Endodermal cell (in vitro differentiated cells): ENCODE measurements at regions not wholly inside any gene's neighbourhood (a gene's known extent, or its start where the extent isn't known, plus 50 kb on each side); places are given as distances from the start of the nearest gene placed in this dataset.
"Not testable (repeated sequence)": the region's sequence is repeated elsewhere in the genome, so short reads cannot be mapped to it uniquely, and the experiment has no call there.

Experiments
- DNase-seq: peaks from one replicate; pipeline ENCODE4 v3.0.0-alpha.2; 2017
- H3K27ac ChIP-seq: 2 replicates; pipeline ENCODE4 v1.5.1; 2013; ENCODE audit warnings: mild to moderate bottlenecking, low read depth, low read length, moderate library complexity
- H3K27me3 ChIP-seq: 2 replicates; pipeline ENCODE4 v1.6.1; 2013; ENCODE audit warnings: mild to moderate bottlenecking, low read length, moderate library complexity; ENCODE audit not compliant: insufficient read depth, control insufficient read depth, poor library complexity, severe bottlenecking
- H3K36me3 ChIP-seq: 2 replicates; pipeline ENCODE4 v1.7.0; 2013; ENCODE audit warnings: mild to moderate bottlenecking, low read length, moderate library complexity; ENCODE audit not compliant: control insufficient read depth, insufficient read depth
- H3K4me1 ChIP-seq: one replicate; pipeline ENCODE4 v1.7.0; 2013; ENCODE audit warnings: low read length; ENCODE audit not compliant: control insufficient read depth, insufficient read depth
- H3K4me3 ChIP-seq: 2 replicates; pipeline ENCODE4 v1.5.1; 2013; ENCODE audit warnings: mild to moderate bottlenecking, low read length, moderate library complexity
- H3K9ac ChIP-seq: 2 replicates; pipeline ENCODE4 v1.6.1; 2013; ENCODE audit warnings: mild to moderate bottlenecking, low read length, moderate library complexity; ENCODE audit not compliant: poor library complexity, severe bottlenecking; ENCODE audit errors: extremely low read depth
- H3K9me3 ChIP-seq: 2 replicates; pipeline ENCODE4 v1.6.1; 2013; ENCODE audit warnings: mild to moderate bottlenecking, low read length, moderate library complexity; ENCODE audit not compliant: control insufficient read depth
- H3K27ac Mint-ChIP-seq: 2 replicates; pipeline ENCODE4 v1.8.0; 2020; ENCODE audit warnings: mixed read lengths
- H3K27me3 Mint-ChIP-seq: 2 replicates; pipeline ENCODE4 v1.8.0; 2021; ENCODE audit warnings: mild to moderate bottlenecking, mixed read lengths; ENCODE audit not compliant: insufficient read depth
- H3K36me3 Mint-ChIP-seq: 2 replicates; pipeline ENCODE4 v1.8.0; 2020; ENCODE audit warnings: low read depth, mixed read lengths
- H3K4me1 Mint-ChIP-seq: 2 replicates; pipeline ENCODE4 v1.8.0; 2020; ENCODE audit warnings: mixed read lengths
- H3K4me3 Mint-ChIP-seq: 2 replicates; pipeline ENCODE4 v1.8.0; 2020; ENCODE audit warnings: mild to moderate bottlenecking, moderate library complexity, mixed read lengths
- H3K9me3 Mint-ChIP-seq: 2 replicates; pipeline ENCODE4 v1.8.0; 2020; ENCODE audit warnings: mild to moderate bottlenecking, mixed read lengths
- WGBS, 2 experiments: methylation state at CpG; one replicate each; pipeline versions ENCODE4 v1.1.5 to v1.1.7; 2013; ENCODE audit warnings: missing lambda C conversion rate in 2 of 2, mixed read lengths in 1 of 2; ENCODE audit not compliant: insufficient coverage in 1 of 2, insufficient read length in 1 of 2; 5-methylcytosine and 5-hydroxymethylcytosine counted together
- TF ChIP-seq, protein P1 (sequence below): fragments of 200-600 bp; sonication (generic); conservative IDR thresholded peaks from 2 replicates; pipeline ENCODE4 v1.5.0; 2021; ENCODE audit warnings: antibody characterized with exemption, mild to moderate bottlenecking

DNA sequence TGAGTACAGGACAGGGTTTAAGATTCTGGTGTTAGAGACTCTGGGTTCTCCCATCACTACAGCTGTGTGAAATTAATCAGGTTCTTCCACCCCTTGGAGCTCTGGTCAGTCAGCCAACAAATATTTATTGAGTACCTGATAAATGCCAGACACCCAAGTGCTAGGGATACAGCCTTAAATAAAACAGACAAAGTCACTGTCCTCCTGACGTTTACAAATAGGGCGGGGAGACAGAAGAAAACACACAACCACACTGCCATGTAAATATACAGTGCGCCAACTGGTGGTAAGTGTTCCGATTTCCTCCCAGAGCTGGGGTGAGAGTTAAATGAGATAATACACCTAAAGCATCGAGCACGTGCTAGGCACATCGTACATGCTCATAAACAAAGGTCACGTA lies 121.0 kb downstream of the COPRS start:
- Histone ChIP-seq H3K36me3 (no peaks in the 10 kb centered on the region), H3K9ac (no peak overlapping the region), H3K27me3 (no peaks in the 10 kb centered on the region), H3K27ac (no peak overlapping the region), H3K4me3 (no peak overlapping the region), H3K4me1 (peaks cover under 1% of the 10 kb centered on the region), H3K9me3 (no peaks in the 10 kb centered on the region)
- Mint-ChIP-seq H3K9me3 (no peaks in the 10 kb centered on the region), H3K27me3 (no peaks in the 10 kb centered on the region), H3K4me3 (no peak overlapping the region), H3K27ac (no peak overlapping the region), H3K4me1 (peaks cover 14% of the 10 kb centered on the region), H3K36me3 (no peaks in the 10 kb centered on the region)
- DNase-seq = no peak
- TF ChIP-seq, protein P1, sequence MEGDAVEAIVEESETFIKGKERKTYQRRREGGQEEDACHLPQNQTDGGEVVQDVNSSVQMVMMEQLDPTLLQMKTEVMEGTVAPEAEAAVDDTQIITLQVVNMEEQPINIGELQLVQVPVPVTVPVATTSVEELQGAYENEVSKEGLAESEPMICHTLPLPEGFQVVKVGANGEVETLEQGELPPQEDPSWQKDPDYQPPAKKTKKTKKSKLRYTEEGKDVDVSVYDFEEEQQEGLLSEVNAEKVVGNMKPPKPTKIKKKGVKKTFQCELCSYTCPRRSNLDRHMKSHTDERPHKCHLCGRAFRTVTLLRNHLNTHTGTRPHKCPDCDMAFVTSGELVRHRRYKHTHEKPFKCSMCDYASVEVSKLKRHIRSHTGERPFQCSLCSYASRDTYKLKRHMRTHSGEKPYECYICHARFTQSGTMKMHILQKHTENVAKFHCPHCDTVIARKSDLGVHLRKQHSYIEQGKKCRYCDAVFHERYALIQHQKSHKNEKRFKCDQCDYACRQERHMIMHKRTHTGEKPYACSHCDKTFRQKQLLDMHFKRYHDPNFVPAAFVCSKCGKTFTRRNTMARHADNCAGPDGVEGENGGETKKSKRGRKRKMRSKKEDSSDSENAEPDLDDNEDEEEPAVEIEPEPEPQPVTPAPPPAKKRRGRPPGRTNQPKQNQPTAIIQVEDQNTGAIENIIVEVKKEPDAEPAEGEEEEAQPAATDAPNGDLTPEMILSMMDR = no peak
- WGBS, 2 experiments = 78 to 93% methylated on average over 6 to 8 of the region's 8 CpGs

DNA sequence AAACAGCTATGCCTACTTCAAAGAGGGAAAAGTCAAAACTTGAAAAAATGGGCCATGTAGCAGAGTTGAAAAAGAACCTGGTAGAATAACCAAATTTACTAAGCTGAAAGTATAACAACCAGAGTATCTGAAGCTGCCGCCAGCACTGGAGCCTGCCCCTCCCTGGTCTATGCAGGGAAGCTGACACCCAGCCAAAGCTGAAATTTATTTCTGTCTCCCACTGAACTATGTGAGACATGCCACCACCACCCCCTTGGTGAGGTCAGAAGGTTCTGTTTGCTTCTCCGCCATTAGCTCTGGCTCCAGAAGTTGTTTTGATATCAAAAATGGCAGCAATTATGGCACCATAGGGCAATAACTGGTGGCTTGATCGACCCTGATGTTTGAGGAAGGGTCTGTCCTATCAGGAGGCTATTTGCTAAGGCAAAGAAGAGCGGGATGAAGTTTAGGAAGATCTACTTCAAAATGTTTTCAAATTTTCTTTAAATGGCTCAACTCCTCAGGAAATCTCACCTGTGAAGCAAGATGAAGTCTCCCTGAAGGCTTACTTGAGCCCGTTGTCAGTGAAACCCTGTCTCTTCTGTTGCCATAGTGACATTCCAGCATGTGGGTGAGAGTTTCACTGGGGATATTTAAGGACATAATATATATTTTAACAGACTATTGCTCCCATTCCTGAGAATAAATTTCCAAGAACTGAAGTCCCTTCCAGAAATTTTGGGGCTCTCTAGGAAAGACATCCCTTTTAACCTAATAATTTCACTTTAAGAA lies 122.0 kb downstream of the COPRS start:
- H3K4me1 ChIP-seq = peaks cover 5% of the 10 kb centered on the region
- TF ChIP-seq, protein P1 = no peak
- Mint-ChIP-seq H3K36me3 (no peaks in the 10 kb centered on the region), H3K27me3 (no peaks in the 10 kb centered on the region), H3K4me1 (peaks cover 18% of the 10 kb centered on the region), H3K9me3 (no peaks in the 10 kb centered on the region), H3K4me3 (no peak overlapping the region), H3K27ac (no peak overlapping the region)
- H3K36me3 ChIP-seq = no peaks in the 10 kb centered on the region
- no peak overlapping the region for H3K4me3 ChIP-seq
- no peak for DNase-seq
- no peaks in the 10 kb centered on the region for H3K27me3 ChIP-seq
- no peaks in the 10 kb centered on the region for H3K9me3 ChIP-seq
- no peak overlapping the region for H3K27ac ChIP-seq
- WGBS, 2 experiments = 90 to 94% methylated on average over 3 to 5 of the region's 5 CpGs
- no peak overlapping the region for H3K9ac ChIP-seq

DNA sequence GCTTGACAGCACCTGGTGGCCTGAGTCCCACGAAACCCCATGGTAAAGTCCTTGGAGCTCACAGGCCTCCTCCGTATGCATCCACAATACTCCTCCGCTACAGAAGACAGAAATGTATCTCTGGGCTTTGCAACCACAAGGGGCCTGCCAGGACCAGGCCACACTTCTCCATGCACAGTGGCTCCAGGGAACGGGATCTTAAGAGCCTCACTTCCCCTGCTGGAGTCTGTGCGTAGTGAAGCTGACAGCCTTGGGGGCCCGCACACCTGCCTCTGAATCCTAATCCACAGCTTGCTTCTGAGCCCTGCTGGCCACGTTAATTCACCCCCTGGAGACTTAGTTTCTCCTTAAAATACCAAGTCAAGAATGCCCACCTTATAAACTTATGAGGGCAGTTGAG lies 125.7 kb downstream of the COPRS start:
- Histone ChIP-seq H3K9me3 (no peaks in the 10 kb centered on the region), H3K27ac (no peak overlapping the region), H3K27me3 (no peaks in the 10 kb centered on the region), H3K36me3 (no peaks in the 10 kb centered on the region), H3K4me1 (peaks cover 5% of the 10 kb centered on the region), H3K4me3 (no peak overlapping the region), H3K9ac (no peak overlapping the region)
- 78 to 81% methylated on average over 7 of the region's 7 CpGs for WGBS, 2 experiments
- TF ChIP-seq, protein P1 = peak; percentile 73
- Mint-ChIP-seq H3K36me3 (no peaks in the 10 kb centered on the region), H3K27me3 (no peaks in the 10 kb centered on the region), H3K4me1 (peaks cover 11% of the 10 kb centered on the region), H3K4me3 (no peak overlapping the region), H3K27ac (no peak overlapping the region), H3K9me3 (no peaks in the 10 kb centered on the region)
- peak; percentile 87 for DNase-seq

DNA sequence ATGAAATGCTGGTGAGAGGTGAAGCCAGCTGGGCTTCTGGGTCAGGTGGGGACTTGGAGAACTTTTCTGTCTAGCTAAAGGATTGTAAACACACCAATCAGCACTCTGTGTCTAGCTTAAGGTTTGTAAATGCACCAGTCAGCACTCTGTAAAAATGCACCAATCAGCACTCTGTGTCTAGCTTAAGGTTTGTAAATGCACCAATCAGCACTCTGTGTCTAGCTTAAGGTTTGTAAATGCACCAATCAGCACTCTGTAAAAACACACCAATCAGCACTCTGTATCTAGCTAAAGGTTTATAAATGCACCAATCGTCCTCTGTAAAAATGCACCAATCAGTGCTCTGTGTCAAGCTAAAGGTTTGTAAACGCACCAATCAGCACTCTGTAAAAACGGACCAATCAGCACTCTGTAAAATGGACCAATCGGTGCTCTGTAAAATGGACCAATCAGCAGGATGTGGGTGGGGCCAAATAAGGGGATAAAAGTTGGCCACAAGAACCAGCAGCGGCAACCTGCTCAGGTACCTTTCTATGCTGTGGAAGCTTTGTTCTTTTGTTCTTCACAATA lies 127.4 kb downstream of the COPRS start:
- not testable (repeated sequence) for H3K27me3 Mint-ChIP-seq, H3K27me3 ChIP-seq, H3K9me3 Mint-ChIP-seq, H3K4me1 ChIP-seq, H3K36me3 Mint-ChIP-seq, H3K4me3 ChIP-seq, H3K4me3 Mint-ChIP-seq, H3K9ac ChIP-seq, H3K36me3 ChIP-seq, H3K27ac Mint-ChIP-seq, H3K27ac ChIP-seq, DNase-seq, H3K9me3 ChIP-seq
- peaks cover 11% of the 10 kb centered on the region for H3K4me1 Mint-ChIP-seq
- WGBS, 2 experiments = 94 to 100% methylated on average over 5 of the region's 5 CpGs
